ENCODE measurements at regions not wholly inside any gene's neighbourhood (a gene's known extent, or its start where the extent isn't known, plus 50 kb on each side); places are given as distances from the start of the nearest gene placed in this dataset.

DNA sequence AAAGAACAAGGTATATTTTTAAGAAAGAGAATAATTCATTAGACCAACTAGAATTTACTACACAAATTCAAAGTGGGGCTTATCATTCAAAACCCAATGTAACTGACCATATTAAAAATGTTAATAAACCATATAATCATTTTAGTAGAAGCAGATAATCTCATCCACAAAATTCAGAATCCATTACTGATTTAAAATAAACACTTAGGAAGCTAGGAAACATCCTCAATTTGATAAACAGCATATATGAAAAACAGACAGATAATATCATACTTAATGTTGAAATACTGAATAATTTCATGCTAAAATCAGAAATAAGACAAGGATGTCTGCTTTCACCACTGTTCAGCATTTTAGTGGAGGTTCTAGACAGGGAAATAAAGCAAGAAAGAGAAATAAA, 902.8 kb upstream of the PHF14 start:
- Histone ChIP-seq H3K27ac (ENCODE audit: low read length) (no peak overlapping the region), H3K4me2 (ENCODE audit: insufficient read depth, low read length) (no peak overlapping the region), H3K36me3 (ENCODE audit: insufficient read depth, low read length) (no peaks in the 10 kb centered on the region), H3K9me3 (ENCODE audit: insufficient read depth, low read length, severe bottlenecking) (no peaks in the 10 kb centered on the region), H4K20me1 (ENCODE audit: insufficient read depth, low read length) (no peaks in the 10 kb centered on the region), H3K79me2 (ENCODE audit: insufficient read depth, low read length) (no peaks in the 10 kb centered on the region), H3K4me1 (ENCODE audit: insufficient read depth, low read length) (no peaks in the 10 kb centered on the region), H3K4me3 (ENCODE audit: low read depth in 1 of 2, low read length in 2 of 2) (no peak overlapping the region), H3K9ac (ENCODE audit: low read depth, low read length) (no peak overlapping the region), H2AFZ (ENCODE audit: low read depth, low read length) (no peak overlapping the region), H3K27me3 (ENCODE audit: insufficient read depth, low read length, poor library complexity) (no peaks in the 10 kb centered on the region)
- ATAC-seq (ENCODE audit: insufficient read depth, low read depth): no peak
- TF ChIP-seq CTCF (IDR thresholded peaks at IDR 0.05; ENCODE audit: borderline replicate concordance, extremely low read depth, low read length, poor library complexity, severe bottlenecking) (no peak), EZH2 (IDR thresholded peaks at IDR 0.05; ENCODE audit: borderline replicate concordance, low read depth, low read length, severe bottlenecking) (no peak)
- no peak for DNase-seq

GRCh38 chr7:10075866-10076265, 897.8 kb upstream of the PHF14 start:
- Histone ChIP-seq H2AFZ (ENCODE audit: low read depth, low read length) (no peak overlapping the region), H3K36me3 (ENCODE audit: insufficient read depth, low read length) (no peaks in the 10 kb centered on the region), H3K4me3 (ENCODE audit: low read depth in 1 of 2, low read length in 2 of 2) (no peak overlapping the region), H3K4me1 (ENCODE audit: insufficient read depth, low read length) (no peaks in the 10 kb centered on the region), H4K20me1 (ENCODE audit: insufficient read depth, low read length) (no peaks in the 10 kb centered on the region), H3K4me2 (ENCODE audit: insufficient read depth, low read length) (no peak overlapping the region), H3K27ac (ENCODE audit: low read length) (no peak overlapping the region), H3K9me3 (ENCODE audit: insufficient read depth, low read length, severe bottlenecking) (no peaks in the 10 kb centered on the region), H3K9ac (ENCODE audit: low read depth, low read length) (no peak overlapping the region), H3K27me3 (ENCODE audit: insufficient read depth, low read length, poor library complexity) (no peaks in the 10 kb centered on the region), H3K79me2 (ENCODE audit: insufficient read depth, low read length) (no peaks in the 10 kb centered on the region)
- DNase-seq (no peak), ATAC-seq (ENCODE audit: insufficient read depth, low read depth) (no peak)
- TF ChIP-seq EZH2 (IDR thresholded peaks at IDR 0.05; ENCODE audit: borderline replicate concordance, low read depth, low read length, severe bottlenecking) (no peak), CTCF (IDR thresholded peaks at IDR 0.05; ENCODE audit: borderline replicate concordance, extremely low read depth, low read length, poor library complexity, severe bottlenecking) (no peak)

- no peaks in the 10 kb centered on the region for H3K36me3 ChIP-seq (ENCODE audit: insufficient read depth, low read length)
- no peak overlapping the region for H3K4me3 ChIP-seq (ENCODE audit: low read depth in 1 of 2, low read length in 2 of 2)
- no peak for ATAC-seq (ENCODE audit: insufficient read depth, low read depth)
- no peak overlapping the region for H3K9ac ChIP-seq (ENCODE audit: low read depth, low read length)
- H3K4me1 ChIP-seq (ENCODE audit: insufficient read depth, low read length): no peaks in the 10 kb centered on the region
- H2AFZ ChIP-seq (ENCODE audit: low read depth, low read length): no peak overlapping the region
- H3K79me2 ChIP-seq (ENCODE audit: insufficient read depth, low read length): no peaks in the 10 kb centered on the region
- no peaks in the 10 kb centered on the region for H3K9me3 ChIP-seq (ENCODE audit: insufficient read depth, low read length, severe bottlenecking)
- TF ChIP-seq CTCF (IDR thresholded peaks at IDR 0.05; ENCODE audit: borderline replicate concordance, extremely low read depth, low read length, poor library complexity, severe bottlenecking): no peak
- TF ChIP-seq EZH2 (IDR thresholded peaks at IDR 0.05; ENCODE audit: borderline replicate concordance, low read depth, low read length, severe bottlenecking): no peak
- no peak overlapping the region for H3K4me2 ChIP-seq (ENCODE audit: insufficient read depth, low read length)
- H4K20me1 ChIP-seq (ENCODE audit: insufficient read depth, low read length): no peaks in the 10 kb centered on the region
- no peak overlapping the region for H3K27ac ChIP-seq (ENCODE audit: low read length)
- no peaks in the 10 kb centered on the region for H3K27me3 ChIP-seq (ENCODE audit: insufficient read depth, low read length, poor library complexity)
- no peak for DNase-seq
Observed at GRCh38 chr7:10076660-10077300, 896.9 kb upstream of the PHF14 start.
